ENCODE measurements at regions not wholly inside any gene's neighbourhood (a gene's known extent, or its start where the extent isn't known, plus 50 kb on each side); places are given as distances from the start of the nearest gene placed in this dataset.

GRCh38 chr2:123095219-123095835 lies 929.8 kb upstream of the CNTNAP5 start:
- Mint-ChIP-seq H3K36me3 (ENCODE audit: low read depth, unreplicated experiment) (no peaks in the 10 kb centered on the region), H3K4me1 (ENCODE audit: low read depth, unreplicated experiment) (peaks cover 7% of the 10 kb centered on the region), H3K27me3 (ENCODE audit: low read depth, unreplicated experiment) (no peaks in the 10 kb centered on the region), H3K4me3 (ENCODE audit: unreplicated experiment) (no peak overlapping the region), H3K27ac (ENCODE audit: unreplicated experiment) (no peak overlapping the region), H3K9me3 (ENCODE audit: unreplicated experiment) (no peaks in the 10 kb centered on the region)
- FAIRE-seq (no peak), DNase-seq (ENCODE audit: low read depth) (no peak)
- Histone ChIP-seq H3K9me3 (ENCODE audit: insufficient read depth, low read depth, low read length) (no peaks in the 10 kb centered on the region), H4K20me1 (ENCODE audit: insufficient read depth, low read length) (no peaks in the 10 kb centered on the region), H3K4me2 (ENCODE audit: low read length) (no peak overlapping the region), H3K27me3 (ENCODE audit: insufficient read depth, low read length) (no peaks in the 10 kb centered on the region), H3K9ac (ENCODE audit: low read length) (no peak overlapping the region), H3K79me2 (ENCODE audit: insufficient read depth, low read length) (no peaks in the 10 kb centered on the region), H3K36me3 (ENCODE audit: insufficient read depth, low read length) (no peaks in the 10 kb centered on the region), H3K4me1 (ENCODE audit: insufficient read depth, low read length) (no peaks in the 10 kb centered on the region), H2AFZ (ENCODE audit: low read depth, low read length) (no peak overlapping the region), H3K27ac (ENCODE audit: low read depth, low read length) (no peak overlapping the region), H3K4me3 (ENCODE audit: insufficient read depth, low read depth, low read length) (no peak overlapping the region)
- TF ChIP-seq CTCF (IDR thresholded peaks at IDR 0.05; ENCODE audit: insufficient read depth, low read depth, low read length) (no peak), EZH2 (IDR thresholded peaks at IDR 0.05; ENCODE audit: insufficient read depth, low read length) (no peak)

DNA sequence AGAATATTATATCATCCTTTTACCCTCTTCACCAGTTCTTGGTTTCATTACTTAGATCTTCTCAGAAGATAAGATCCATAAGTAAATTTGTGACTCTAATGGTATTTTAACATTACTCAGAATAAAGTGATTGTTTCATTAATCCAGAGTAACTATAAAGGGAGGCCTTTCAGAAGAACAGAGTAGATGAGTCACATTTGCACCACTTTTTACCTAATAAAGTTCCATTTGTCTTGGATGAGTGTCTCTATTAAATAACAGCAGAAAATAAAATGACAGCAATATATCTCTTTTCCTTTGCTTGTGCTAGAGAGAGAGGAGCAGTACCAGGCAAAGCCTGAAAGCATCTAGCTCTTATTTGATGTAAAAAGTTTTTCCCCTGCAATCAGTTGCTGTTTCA lies 926.5 kb upstream of the CNTNAP5 start:
- DNase-seq (ENCODE audit: low read depth) (no peak), FAIRE-seq (no peak)
- no peaks in the 10 kb centered on the region for H3K4me1 ChIP-seq (ENCODE audit: insufficient read depth, low read length)
- no peak for TF ChIP-seq EZH2 (IDR thresholded peaks at IDR 0.05; ENCODE audit: insufficient read depth, low read length)
- no peak for TF ChIP-seq CTCF (IDR thresholded peaks at IDR 0.05; ENCODE audit: insufficient read depth, low read depth, low read length)
- H3K36me3 ChIP-seq (ENCODE audit: insufficient read depth, low read length), result no peaks in the 10 kb centered on the region
- H3K4me3 ChIP-seq (ENCODE audit: insufficient read depth, low read depth, low read length), result no peak overlapping the region
- H3K4me1 Mint-ChIP-seq (ENCODE audit: low read depth, unreplicated experiment), result peaks cover 2% of the 10 kb centered on the region
- H3K27ac ChIP-seq (ENCODE audit: low read depth, low read length), result no peak overlapping the region
- no peaks in the 10 kb centered on the region for H3K27me3 Mint-ChIP-seq (ENCODE audit: low read depth, unreplicated experiment)
- no peak overlapping the region for H3K4me2 ChIP-seq (ENCODE audit: low read length)
- no peaks in the 10 kb centered on the region for H3K9me3 ChIP-seq (ENCODE audit: insufficient read depth, low read depth, low read length)
- H3K36me3 Mint-ChIP-seq (ENCODE audit: low read depth, unreplicated experiment), result no peaks in the 10 kb centered on the region
- no peak overlapping the region for H3K27ac Mint-ChIP-seq (ENCODE audit: unreplicated experiment)
- no peaks in the 10 kb centered on the region for H3K27me3 ChIP-seq (ENCODE audit: insufficient read depth, low read length)
- no peaks in the 10 kb centered on the region for H3K9me3 Mint-ChIP-seq (ENCODE audit: unreplicated experiment)
- no peak overlapping the region for H2AFZ ChIP-seq (ENCODE audit: low read depth, low read length)
- H3K4me3 Mint-ChIP-seq (ENCODE audit: unreplicated experiment), result no peak overlapping the region
- no peak overlapping the region for H3K9ac ChIP-seq (ENCODE audit: low read length)
- H3K79me2 ChIP-seq (ENCODE audit: insufficient read depth, low read length), result no peaks in the 10 kb centered on the region
- no peaks in the 10 kb centered on the region for H4K20me1 ChIP-seq (ENCODE audit: insufficient read depth, low read length)

GRCh38 chr2:123101434-123101833 lies 923.7 kb upstream of the CNTNAP5 start:
- Mint-ChIP-seq H3K36me3 (ENCODE audit: low read depth, unreplicated experiment) (no peaks in the 10 kb centered on the region), H3K27ac (ENCODE audit: unreplicated experiment) (no peak overlapping the region), H3K27me3 (ENCODE audit: low read depth, unreplicated experiment) (no peaks in the 10 kb centered on the region), H3K9me3 (ENCODE audit: unreplicated experiment) (no peaks in the 10 kb centered on the region), H3K4me3 (ENCODE audit: unreplicated experiment) (no peak overlapping the region), H3K4me1 (ENCODE audit: low read depth, unreplicated experiment) (peaks cover 2% of the 10 kb centered on the region)
- TF ChIP-seq CTCF (IDR thresholded peaks at IDR 0.05; ENCODE audit: insufficient read depth, low read depth, low read length), result no peak
- no peak for TF ChIP-seq EZH2 (IDR thresholded peaks at IDR 0.05; ENCODE audit: insufficient read depth, low read length)
- Histone ChIP-seq H4K20me1 (ENCODE audit: insufficient read depth, low read length) (no peaks in the 10 kb centered on the region), H3K79me2 (ENCODE audit: insufficient read depth, low read length) (no peaks in the 10 kb centered on the region), H2AFZ (ENCODE audit: low read depth, low read length) (no peak overlapping the region), H3K4me2 (ENCODE audit: low read length) (no peak overlapping the region), H3K27me3 (ENCODE audit: insufficient read depth, low read length) (no peaks in the 10 kb centered on the region), H3K4me1 (ENCODE audit: insufficient read depth, low read length) (no peaks in the 10 kb centered on the region), H3K9me3 (ENCODE audit: insufficient read depth, low read depth, low read length) (no peaks in the 10 kb centered on the region), H3K4me3 (ENCODE audit: insufficient read depth, low read depth, low read length) (no peak overlapping the region), H3K9ac (ENCODE audit: low read length) (no peak overlapping the region), H3K36me3 (ENCODE audit: insufficient read depth, low read length) (no peaks in the 10 kb centered on the region), H3K27ac (ENCODE audit: low read depth, low read length) (no peak overlapping the region)
- FAIRE-seq, result no peak
- no peak for DNase-seq (ENCODE audit: low read depth)
